ENCODE measurements at regions not wholly inside any gene's neighbourhood (a gene's known extent, or its start where the extent isn't known, plus 50 kb on each side); places are given as distances from the start of the nearest gene placed in this dataset.

GRCh38 chr5:88940713-88941112, 57.7 kb upstream of the MEF2C start:
- TF ChIP-seq YY1 (IDR thresholded peaks at IDR 0.05; ENCODE audit: insufficient read depth, insufficient read length), result no peak
- TF ChIP-seq ZNF274 (IDR thresholded peaks at IDR 0.05; ENCODE audit: low read depth, low read length), result no peak

Measured in NT2/D1 (cell line).